WTC11 (cell line): ENCODE measurements at regions not wholly inside any gene's neighbourhood (a gene's known extent, or its start where the extent isn't known, plus 50 kb on each side); places are given as distances from the start of the nearest gene placed in this dataset.

Experiments used
- CTCF ChIP-seq: fragments of 200-600 bp; IDR thresholded peaks from 2 replicates; pipeline ENCODE4 v1.8.0; 2022; ENCODE audit warnings: antibody characterized with exemption
- IRF1 ChIP-seq: sonication (generic); formaldehyde crosslinking; IDR thresholded peaks from 2 replicates; pipeline ENCODE4 v1.8.0; 2023; ENCODE audit warnings: missing genetic modification reagents
- TF ChIP-seq, protein P1 (sequence below): sonication (generic); formaldehyde crosslinking; IDR thresholded peaks from 2 replicates; pipeline ENCODE4 v1.8.1; 2023; ENCODE audit warnings: mild to moderate bottlenecking, missing genetic modification reagents, moderate library complexity

- TF ChIP-seq CTCF (no peak), IRF1 (no peak)
- TF ChIP-seq, protein P1, sequence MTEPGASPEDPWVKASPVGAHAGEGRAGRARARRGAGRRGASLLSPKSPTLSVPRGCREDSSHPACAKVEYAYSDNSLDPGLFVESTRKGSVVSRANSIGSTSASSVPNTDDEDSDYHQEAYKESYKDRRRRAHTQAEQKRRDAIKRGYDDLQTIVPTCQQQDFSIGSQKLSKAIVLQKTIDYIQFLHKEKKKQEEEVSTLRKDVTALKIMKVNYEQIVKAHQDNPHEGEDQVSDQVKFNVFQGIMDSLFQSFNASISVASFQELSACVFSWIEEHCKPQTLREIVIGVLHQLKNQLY (CRISPR knock-in tag) = no peak
Observed at GRCh38 chr11:115961159-115962003, 457.2 kb upstream of the CADM1 start.
